Fibroblast of the aortic adventitia (primary cell): ENCODE measurements at regions not wholly inside any gene's neighbourhood (a gene's known extent, or its start where the extent isn't known, plus 50 kb on each side); places are given as distances from the start of the nearest gene placed in this dataset.

ENCODE experiments used
- DNase-seq: peaks from one replicate; pipeline ENCODE4 v3.0.0-alpha.2; 2010; ENCODE audit warnings: low read depth
- H3K4me3 ChIP-seq: 2 replicates; pipeline ENCODE4 v1.5.1; 2011; ENCODE audit warnings: low read depth, mild to moderate bottlenecking, control low read depth, low read length, moderate library complexity
- CTCF ChIP-seq: IDR thresholded peaks from 2 replicates; pipeline ENCODE4 v1.5.1; 2011; ENCODE audit warnings: mild to moderate bottlenecking, low read length, control low read depth, inconsistent platforms; ENCODE audit not compliant: insufficient read depth

GRCh38 chr5:74072646-74073045 lies 446.6 kb downstream of the ARHGEF28 start:
- TF ChIP-seq CTCF: no peak
- DNase-seq: peak; percentile 20
- no peak overlapping the region for H3K4me3 ChIP-seq

GRCh38 chr5:74070766-74071165 lies 444.8 kb downstream of the ARHGEF28 start:
- no peak for TF ChIP-seq CTCF
- peak; percentile 4 for DNase-seq
- H3K4me3 ChIP-seq: no peak overlapping the region

GRCh38 chr5:74069741-74070140 lies 443.7 kb downstream of the ARHGEF28 start:
- no peak for DNase-seq
- no peak overlapping the region for H3K4me3 ChIP-seq
- TF ChIP-seq CTCF: no peak

GRCh38 chr5:74067748-74068541 lies 441.9 kb downstream of the ARHGEF28 start:
- H3K4me3 ChIP-seq: no peak overlapping the region
- no peak for TF ChIP-seq CTCF
- DNase-seq: peak; percentile 13

GRCh38 chr5:74064911-74065310 lies 438.9 kb downstream of the ARHGEF28 start:
- peak; percentile 12 for DNase-seq
- H3K4me3 ChIP-seq: no peak overlapping the region
- no peak for TF ChIP-seq CTCF

GRCh38 chr5:74064225-74064624 lies 438.2 kb downstream of the ARHGEF28 start:
- no peak for DNase-seq
- no peak overlapping the region for H3K4me3 ChIP-seq
- no peak for TF ChIP-seq CTCF

GRCh38 chr5:74063821-74064220 lies 437.8 kb downstream of the ARHGEF28 start:
- peak; percentile 60 for DNase-seq
- no peak for TF ChIP-seq CTCF
- H3K4me3 ChIP-seq: no peak overlapping the region
